SK-N-SH (cell line): ENCODE measurements at regions not wholly inside any gene's neighbourhood (a gene's known extent, or its start where the extent isn't known, plus 50 kb on each side); places are given as distances from the start of the nearest gene placed in this dataset.

Experiments used
- CHD2 ChIP-seq: fragments of 150-350 bp; IDR thresholded peaks from 2 replicates; pipeline ENCODE4 v1.6.1; 2018; ENCODE audit warnings: low read length; ENCODE audit not compliant: partially characterized antibody
- TAF1 ChIP-seq: IDR thresholded peaks from 2 replicates; pipeline ENCODE4 v1.6.1; 2012; ENCODE audit warnings: low read depth, mild to moderate bottlenecking, low read length, moderate library complexity, borderline replicate concordance
- TF ChIP-seq, protein P1 (sequence below): fragments of 200-600 bp; sonication (generic); IDR thresholded peaks from 2 replicates; pipeline ENCODE4 v1.6.1; 2017; ENCODE audit warnings: antibody characterized with exemption, mild to moderate bottlenecking, moderate library complexity
- TF ChIP-seq, protein P2 (sequence below): IDR thresholded peaks from 2 replicates; pipeline ENCODE4 v1.4.0; 2012; ENCODE audit warnings: low read depth

DNA sequence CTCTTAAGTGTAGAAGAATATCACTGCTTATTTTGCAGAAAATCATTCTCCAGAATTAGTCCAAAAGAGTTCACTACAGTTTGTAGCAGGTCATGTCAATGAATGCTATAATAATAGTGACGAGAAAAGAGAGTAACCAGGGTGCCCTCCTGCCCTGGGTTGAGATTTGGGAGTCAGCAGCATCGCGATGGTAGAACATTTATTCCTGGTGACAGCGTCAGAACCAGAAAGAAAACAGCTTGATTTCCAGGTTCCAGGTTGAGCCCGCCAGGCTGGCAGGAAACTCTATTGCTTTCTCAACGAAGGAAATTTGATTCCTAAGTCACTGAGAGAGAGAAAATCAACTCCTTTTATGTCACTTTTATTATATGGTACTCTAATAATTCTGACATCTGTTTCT is 550.3 kb downstream of the QKI start:
- TF ChIP-seq, protein P1, sequence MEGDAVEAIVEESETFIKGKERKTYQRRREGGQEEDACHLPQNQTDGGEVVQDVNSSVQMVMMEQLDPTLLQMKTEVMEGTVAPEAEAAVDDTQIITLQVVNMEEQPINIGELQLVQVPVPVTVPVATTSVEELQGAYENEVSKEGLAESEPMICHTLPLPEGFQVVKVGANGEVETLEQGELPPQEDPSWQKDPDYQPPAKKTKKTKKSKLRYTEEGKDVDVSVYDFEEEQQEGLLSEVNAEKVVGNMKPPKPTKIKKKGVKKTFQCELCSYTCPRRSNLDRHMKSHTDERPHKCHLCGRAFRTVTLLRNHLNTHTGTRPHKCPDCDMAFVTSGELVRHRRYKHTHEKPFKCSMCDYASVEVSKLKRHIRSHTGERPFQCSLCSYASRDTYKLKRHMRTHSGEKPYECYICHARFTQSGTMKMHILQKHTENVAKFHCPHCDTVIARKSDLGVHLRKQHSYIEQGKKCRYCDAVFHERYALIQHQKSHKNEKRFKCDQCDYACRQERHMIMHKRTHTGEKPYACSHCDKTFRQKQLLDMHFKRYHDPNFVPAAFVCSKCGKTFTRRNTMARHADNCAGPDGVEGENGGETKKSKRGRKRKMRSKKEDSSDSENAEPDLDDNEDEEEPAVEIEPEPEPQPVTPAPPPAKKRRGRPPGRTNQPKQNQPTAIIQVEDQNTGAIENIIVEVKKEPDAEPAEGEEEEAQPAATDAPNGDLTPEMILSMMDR: no peak
- no peak for TF ChIP-seq TAF1
- TF ChIP-seq, protein P2, sequence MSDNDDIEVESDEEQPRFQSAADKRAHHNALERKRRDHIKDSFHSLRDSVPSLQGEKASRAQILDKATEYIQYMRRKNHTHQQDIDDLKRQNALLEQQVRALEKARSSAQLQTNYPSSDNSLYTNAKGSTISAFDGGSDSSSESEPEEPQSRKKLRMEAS: no peak
- no peak for TF ChIP-seq CHD2
